GM04504 (cell line): ENCODE measurements at regions not wholly inside any gene's neighbourhood (a gene's known extent, or its start where the extent isn't known, plus 50 kb on each side); places are given as distances from the start of the nearest gene placed in this dataset.
A peak's percentile ranks its signal among the peaks of the same experiment; 100 is the strongest.

Experiments
- DNase-seq: peaks from one replicate; pipeline ENCODE4 v3.0.0-alpha.2; 2012; ENCODE audit warnings: low read depth

DNA sequence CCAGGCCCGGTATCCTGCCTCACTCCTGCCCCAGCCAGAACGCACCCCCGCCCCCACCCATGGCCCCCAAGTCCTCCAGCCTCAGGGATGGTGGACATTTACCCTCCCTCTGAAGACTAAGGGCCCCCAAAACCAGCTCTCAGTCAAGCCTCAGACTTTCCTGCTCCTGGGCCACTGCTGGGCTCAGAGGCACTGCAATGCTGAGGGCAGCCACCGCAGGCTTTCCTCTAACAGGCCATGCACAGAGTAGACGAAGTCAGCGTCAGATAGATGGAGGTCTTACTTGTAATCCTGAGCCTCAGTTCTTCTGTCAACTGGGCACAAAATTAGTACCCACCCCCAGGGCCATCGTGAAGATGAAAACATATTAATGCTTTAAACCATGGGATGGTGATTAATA is 92.6 kb downstream of the TTC32 start:
- no peak for DNase-seq

DNA sequence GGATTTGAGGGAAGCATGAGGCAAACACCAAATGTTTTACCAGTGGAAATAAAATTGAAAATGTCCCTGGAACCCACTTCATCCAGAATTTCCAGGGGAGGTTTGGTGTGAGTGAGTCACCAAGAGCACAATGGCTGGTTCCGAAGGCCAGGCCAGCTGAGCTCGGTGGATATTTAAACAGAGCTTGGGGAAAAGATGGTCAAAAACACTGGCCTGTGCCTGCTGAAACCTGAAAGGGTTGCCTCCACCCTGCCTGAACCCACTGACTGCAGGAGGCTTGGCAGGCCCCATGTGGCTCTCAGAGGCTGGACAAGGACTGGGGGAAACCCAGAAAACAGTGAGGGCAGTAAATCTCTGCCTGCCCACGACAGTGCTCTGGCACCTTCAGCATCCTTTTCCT is 93.9 kb downstream of the TTC32 start:
- no peak for DNase-seq

DNA sequence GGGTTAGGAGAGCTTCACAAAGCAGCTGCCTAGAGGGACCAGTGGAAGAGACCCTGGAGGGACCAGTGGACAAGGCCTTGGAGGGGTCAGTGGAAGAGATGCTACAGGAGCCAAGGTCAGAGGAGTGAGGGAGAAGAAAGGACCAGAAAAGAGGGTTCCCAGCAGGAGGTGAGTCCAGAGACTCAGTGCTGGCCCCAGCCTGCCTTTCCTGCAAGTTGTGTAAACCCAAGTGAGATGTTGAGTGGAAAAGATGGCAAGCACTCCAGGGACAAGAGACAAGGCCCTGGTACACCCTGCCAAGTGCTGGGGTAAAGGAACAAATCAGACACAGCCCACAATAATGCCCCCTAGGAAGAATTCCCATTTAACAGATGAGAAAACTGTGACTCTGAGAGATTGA is 94.4 kb downstream of the TTC32 start:
- DNase-seq, result no peak

DNA sequence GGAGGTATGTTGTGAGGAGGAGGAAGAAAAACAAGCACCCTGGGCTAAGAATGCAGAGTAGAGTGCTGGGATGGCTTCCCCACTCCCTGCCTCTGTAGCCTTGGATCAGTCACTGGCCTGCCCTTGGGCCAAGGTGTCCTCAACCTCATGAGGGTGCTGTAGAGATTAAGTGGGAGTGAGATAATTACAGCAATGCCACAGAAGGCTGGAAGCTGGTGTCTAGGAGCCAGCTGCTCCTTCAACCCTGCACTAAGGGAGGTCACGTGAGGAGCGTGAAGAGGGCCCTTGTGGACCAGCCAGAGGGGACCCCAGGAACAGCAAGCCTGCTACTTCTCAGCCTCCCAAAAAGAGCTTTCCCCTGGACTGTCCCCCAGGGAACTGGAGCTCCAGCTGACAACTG is 95.2 kb downstream of the TTC32 start:
- DNase-seq, result no peak

DNA sequence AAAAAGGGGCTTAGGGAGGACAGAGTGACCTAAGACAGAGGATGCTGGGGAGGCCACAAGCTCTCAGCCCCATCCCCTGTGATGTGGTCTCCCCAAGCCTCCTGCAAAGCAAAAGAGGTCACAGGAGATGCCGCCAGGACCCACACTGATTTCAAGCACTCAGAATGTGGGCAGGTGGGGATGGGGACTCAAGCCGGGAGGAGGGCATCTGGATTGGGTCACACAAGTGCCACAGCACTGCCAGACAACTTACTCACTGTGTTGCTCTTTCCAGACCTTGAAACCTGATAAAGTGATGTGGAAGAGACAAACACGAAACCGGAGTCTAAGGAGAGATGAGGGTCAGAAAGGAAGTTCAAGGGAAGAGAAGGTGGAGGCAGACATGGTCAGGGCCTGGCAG is 95.7 kb downstream of the TTC32 start:
- no peak for DNase-seq

DNA sequence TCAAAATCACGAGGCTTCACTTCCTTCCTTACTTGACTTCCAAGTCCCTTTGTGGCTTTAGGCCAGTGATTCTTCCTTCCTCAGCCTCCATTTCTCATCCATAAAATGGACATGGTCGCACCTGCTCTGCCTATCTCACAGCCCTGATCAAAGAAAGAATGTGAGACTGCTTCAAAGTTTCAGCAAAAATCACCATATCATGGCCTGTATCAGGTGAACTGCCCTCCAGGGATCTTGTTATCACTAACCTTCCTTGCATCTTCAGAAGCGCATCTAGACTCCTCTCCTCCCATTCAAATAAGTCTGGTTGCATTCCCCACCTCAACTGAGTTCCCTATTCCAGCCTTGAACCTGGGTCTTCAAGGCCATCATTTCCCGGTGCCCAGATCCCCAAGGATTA is 96.5 kb downstream of the TTC32 start:
- DNase-seq, result no peak

DNA sequence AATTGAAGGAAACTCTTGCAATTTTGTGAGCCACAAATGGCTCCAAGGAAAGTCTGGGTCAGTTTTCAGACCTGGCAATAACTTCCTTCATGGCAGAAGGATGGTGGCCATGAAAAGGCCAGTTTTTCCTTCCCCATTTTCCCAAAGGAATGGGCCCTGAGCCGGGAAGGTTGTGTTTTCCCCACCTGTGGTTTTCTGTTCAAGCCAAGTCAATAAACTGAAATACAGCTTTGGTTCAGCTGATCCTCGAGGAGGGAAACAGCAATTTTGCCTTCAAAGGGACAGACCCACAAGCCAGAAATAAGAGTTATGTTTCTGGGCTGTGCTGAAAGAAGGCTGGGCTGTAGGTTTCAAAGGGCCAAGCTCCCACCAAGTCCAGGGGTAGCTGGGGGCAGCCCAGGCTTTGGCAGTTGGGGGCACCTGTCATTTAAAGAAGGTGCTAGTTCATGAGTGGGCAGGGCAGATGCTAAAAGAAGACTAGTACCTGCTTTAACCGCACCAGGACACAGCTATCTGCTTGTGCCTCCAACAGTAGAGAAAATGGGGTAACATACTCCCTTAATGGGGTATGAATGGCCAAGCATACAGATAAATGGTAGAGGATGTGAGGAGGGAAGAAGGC is 97.0 kb downstream of the TTC32 start:
- DNase-seq, result no peak

DNA sequence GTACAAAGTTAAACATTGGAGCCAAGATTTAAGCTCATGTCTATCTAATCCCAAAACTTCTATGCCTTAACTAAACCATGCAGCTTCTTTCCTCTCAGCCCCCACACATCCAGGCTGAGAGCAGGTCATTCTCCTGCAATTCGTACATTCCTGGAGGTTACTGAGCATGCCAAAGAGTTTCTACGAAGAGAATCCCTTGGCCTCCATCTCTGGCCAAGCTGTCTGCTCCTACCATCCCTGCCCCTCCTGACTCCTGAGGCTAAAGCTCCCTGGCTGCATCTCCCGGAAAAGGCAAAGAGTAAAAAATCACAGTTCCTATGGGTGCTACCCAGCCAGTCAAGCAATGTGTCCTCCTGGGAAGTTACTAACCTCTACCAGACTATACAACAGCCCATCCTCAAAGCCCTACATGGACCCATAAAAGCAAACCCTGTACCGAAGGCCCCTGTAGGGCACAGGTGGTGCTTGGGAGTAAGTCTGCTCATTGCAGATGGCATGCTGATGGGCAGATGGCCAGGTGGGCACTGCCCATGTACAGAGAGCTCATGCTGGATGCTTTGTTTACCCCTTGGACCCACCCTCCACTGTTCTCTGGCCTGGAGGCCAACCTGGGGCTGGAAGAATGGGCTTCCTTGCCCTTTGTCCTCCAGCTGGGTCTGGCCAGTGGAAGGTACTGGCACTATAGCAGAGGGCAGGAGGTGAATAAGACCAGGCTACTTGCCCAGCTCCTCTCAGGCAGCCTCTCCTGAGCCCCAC is 99.5 kb downstream of the TTC32 start:
- no peak for DNase-seq

DNA sequence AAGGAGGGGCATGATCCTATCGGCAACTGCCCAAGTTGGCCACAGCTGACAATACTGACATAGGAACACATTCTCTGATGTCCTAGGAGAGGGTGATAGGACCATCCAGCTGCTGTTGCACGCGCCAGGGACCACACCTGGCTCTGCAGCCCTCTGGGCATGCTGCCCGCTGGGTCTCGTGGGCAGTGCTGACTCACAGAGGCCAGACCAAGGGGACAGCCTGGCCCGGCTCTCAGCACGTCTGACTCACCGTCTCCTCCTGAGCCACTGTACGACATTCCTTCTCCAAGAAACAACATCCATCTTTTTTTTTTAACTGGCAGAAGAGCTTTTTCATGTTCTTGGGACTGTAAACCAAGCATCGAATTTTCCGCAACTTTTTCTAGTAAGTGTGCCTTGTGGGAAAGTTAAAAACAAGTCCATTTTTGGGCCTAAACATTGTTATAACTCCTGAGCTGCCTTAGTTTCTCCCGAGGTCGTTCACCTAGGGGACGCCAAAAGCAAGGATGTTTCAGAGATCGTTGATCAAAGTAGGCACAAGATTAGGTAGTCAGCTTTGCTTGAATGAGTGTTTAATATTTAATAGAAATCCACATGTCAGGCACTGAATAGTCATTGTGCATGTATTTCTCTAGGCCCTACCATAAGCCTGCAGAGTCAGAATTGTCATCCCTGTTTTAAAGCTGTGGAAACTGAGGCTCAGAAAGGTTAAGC is 100.3 kb downstream of the TTC32 start:
- peak; percentile 93 for DNase-seq

DNA sequence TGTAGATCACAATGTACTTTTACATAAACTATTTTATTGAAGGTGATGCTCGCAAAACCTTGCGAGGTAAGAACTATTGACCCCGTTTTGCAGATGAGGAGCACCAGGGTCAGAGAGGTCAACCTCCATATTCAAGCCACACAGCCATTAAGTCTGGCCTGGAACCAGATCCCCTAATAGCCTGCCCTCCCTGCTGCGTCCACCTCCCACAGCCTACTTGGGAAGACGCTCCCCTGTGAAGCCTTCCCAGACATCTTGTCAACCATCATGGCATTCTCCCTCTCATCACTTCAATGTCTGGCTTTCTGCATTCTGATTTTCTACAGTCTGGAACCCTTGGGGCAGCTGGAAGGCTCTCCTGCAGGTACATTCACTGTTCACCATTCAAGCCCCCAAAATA is 101.0 kb downstream of the TTC32 start:
- no peak for DNase-seq

DNA sequence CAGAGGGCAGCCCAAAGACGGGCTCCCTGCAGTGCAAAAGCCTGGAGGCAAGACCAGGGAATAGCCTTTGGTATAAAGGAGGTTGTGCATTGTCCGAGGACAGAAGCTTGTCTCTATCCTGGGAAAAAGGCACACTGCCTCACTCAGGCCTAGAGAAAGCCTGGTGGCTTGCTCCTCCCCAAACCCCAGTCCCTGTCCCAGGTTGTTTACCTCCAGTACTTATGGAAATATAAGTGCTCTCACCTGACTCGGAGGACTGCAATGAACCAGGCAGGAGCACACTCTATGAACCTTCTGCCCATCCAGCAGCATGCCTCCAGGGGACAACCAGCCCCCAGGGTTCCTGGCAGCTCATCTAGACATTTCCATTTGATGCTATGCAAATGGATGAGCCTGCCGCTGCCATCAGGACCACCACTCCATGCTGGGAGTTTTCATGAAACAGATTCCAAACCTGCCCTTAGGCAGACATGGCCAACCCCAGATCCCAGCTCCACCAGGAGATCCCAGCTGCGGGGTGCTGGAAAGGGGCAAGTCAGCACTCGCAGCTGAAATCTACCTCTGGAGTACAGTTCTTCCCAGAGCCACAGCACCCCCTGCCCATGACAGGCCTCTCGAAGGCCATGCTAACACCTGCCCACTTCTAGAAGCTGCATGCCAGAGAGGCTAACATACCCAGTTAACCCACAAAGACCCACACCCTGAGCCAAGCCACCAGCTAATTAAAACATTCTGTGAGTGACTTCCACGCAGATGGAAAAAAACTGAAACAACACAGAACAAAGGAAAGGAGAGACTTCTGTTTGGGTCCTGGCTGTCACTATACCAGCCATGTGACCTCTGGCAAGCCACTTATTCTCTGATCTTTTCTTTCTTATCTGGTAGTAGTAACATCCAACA is 101.7 kb downstream of the TTC32 start:
- DNase-seq, result no peak

DNA sequence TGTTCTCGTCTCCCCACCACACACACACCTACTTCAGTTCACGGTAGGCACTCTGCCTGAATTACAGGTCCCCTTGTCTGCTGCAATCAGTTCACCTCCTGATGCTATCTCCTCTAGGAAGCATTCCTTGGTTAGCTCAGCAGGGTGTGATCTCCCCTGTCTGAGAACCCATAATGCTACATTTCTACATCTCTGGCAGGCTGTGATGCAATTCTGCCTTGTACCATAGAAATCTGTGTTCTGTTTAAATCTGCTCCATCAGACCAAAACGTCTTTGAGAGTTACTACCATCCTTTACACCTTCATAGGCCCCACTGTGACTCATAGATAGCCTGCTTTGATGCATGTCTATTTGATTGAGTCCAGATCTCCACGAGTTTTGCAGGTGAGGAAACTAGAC is 103.9 kb downstream of the TTC32 start:
- no peak for DNase-seq

DNA sequence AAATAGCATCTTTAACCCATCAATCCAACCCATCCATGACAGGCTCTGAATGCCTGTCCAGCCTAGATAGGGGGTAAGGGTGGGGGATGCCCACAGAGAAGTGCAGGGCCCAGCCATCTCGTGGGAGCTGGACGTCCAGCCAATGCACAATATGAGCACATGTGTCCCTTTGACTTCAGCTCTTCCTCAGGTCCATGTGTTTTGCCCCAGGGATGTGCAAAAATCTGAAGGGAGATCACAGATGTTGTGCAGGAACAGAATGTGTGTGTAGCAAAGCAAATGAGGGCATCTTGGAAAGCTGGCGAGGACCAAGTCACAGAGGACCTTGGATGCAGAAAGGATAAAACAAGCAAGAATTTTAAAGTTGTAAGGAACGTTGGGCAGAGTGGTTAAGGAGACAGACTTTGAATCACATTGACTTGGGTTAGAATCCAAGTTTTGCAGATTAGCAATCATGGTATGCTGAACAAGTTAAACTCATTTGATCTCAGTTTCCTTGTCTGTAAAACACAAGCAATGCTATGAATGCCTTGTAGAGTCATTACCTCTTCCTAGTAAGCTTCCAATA is 104.5 kb downstream of the TTC32 start:
- DNase-seq, result no peak

DNA sequence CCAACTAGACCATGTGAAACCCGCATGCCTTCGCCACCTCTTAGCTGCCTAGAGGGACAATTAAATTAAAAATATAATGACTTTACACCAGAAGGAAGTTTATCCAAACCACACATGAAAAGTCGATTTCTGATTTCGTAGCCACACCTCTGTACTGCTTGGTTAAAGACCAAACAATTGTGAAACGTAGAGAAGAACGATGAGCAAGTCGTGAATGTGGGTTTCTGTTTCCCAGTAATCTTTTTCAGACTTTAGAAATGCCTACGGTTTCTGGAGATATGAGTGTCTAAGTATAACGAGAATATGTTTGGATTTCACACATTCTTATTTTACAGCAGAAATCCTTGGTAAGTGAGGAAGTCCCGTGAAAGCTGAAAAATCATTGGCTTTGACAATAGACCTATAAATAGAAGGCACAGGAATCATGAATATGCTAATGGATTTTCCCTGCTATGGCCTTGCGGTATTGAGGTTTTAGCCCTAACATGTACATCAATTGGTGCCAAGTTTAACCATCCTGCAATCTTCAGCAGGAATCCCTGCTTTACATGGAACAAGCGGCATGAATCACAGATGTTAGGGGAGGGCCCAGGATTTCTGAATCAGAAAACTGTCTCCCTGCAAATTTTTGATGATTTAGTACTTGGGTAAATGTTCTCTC is 105.6 kb downstream of the TTC32 start:
- peak; percentile 88 for DNase-seq

DNA sequence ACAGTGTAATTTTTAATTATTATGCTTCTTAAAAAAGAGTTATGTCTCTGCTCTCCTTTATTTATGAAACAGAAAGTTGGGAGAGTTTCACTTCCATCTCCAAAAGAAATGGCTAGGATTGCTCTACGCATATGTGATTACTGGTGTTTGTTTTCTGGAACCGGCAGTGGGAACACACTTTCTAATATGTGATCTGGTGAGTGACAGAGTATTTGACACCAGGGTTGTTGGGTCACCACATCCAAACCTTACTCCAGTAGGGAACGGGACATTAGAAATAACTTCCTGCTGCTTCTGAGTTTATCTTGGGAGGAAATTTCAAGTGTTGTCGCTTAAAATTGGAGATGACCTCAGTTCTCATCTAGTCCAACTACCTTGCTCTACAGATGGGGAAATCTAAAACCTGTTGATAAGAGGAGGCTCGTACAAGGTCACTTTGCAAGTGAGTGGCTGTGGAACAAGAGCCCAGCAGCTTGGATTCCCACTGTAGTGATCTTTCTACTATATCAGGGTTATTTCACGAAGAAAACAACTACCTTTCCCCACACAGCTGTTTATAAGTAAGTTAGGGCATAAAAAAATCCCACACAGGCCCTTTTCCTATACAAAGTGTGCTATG is 108.5 kb downstream of the TTC32 start:
- DNase-seq, result no peak

DNA sequence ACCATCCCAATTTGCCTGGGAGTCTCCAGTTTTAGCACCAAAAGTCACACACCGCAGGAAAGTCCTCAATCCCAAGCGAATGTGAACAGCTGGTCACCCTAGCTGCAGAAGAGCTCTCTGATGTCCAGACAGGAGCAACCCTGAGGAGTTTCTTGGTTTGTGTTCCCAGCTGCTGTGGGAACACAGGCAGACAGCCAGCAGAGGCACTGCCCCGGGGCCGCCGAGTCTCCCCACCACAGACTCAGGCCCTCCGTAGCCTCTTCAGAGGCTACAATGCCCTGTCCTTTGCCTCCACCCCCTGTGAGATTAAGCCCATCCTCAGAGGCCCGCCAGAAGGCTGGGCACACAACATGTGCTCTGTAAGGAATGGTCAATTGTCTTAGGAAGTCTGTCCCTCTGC is 111.5 kb downstream of the TTC32 start:
- no peak for DNase-seq

DNA sequence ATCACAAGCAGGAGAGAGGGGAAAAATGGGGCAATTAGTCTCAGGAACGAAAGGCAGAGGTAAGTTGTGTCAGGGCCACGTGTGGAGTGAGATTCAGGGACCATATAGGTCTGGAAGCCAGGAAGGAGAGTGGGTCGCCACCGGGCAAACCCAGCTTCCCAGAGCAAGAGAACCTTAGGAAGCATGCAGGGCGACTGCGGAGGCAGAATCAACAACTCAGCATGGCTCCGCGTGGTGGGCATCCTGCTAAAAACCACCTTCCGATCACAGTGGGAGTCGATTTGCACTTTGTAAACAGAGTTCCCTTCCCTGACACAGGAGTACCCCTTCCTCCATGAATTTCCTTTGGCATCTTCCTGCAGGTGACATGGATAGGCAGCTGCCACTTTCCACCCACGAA is 114.6 kb downstream of the TTC32 start:
- DNase-seq, result no peak

DNA sequence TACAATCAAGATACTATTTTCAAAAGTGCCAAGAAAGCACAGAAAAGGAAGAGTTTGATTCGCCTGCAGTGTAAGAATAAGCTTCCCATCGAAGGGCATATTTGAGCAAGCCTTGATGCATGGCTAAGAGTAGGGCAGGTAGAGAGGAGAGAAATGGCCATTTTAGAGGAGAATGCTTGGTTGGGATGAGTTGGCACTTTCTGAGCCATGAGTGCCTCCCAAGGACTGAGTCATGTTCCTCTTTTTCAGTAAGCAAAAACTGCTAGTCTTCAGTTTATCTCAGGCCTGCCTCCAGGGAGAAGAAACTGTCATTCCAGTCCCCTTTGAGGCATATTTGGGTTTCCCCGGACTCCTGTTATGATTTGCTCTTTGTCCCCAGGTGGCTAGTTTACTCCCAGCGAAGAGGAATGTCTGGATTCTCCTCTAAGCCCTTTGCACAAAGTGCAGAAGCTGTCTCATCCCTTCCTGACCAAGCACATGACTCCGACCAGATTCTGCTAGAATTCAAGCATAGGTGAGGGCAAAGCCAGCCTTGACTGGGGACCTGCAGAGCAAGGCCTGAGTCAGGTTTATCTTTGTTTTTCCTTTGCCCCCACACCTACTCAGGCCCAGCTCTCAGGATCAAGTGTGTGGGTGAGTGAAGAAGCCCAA is 115.2 kb downstream of the TTC32 start:
- DNase-seq, result no peak

DNA sequence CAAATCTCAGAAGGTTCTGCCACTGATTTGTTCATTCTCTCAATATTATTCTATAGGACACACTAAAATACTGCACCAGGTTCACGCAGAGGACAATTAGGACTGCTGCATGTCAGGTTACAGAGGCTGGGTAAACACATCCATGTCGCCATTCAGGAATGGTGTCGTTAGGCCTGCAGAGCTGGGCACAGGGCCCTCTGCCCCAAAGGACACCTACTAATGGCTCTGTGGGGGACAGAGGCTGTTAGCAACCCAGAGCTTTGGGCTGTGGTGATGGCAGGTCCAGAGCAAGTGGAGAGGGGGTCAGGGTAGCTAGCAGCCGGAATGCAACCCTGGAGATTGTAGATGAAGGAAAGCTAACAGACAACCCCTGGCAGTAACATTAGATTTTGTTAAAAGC is 115.9 kb downstream of the TTC32 start:
- DNase-seq, result no peak

DNA sequence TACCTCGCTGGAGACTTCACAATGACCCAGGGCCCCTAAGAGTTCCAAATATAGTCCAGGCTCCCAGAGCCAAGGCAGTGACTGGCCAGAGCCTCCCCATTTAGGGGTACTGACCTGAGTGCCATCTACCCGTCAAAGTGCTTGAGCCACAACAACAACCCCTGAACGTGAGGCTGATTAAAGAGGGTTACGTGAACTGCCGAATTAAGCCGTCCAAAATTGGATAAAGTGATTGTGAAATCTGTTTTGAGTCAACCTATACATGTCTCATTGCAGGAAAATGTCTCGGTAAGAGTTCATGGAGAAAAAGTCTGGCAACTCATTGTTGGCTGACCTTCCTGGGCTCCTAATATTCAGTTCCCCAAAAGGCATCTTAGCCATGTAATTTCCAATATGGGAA is 116.3 kb downstream of the TTC32 start:
- no peak for DNase-seq

DNA sequence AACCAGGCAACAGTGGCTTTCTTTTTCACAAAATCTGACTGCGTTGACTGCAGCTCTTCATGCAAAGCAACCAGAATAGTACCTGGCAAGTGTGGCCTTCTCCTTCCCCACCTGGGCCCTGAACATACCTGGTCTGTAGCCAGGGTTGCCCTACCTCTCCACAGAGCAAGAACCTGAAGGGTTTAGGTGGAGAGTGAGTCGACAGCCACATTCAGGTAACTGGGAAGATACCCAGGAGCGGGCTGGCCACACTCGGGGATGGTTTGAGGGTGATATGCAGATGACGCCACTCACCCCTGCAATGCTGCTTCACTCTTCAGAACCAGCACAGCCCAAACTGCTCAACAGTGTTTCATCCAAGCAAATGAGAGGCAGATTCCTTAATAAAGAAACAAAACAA is 117.3 kb downstream of the TTC32 start:
- DNase-seq, result no peak
